HFF-Myc (cell line): ENCODE measurements at regions not wholly inside any gene's neighbourhood (a gene's known extent, or its start where the extent isn't known, plus 50 kb on each side); places are given as distances from the start of the nearest gene placed in this dataset.

Source experiments
- DNase-seq: peaks from one replicate; pipeline ENCODE4 v3.0.0-alpha.2; 2011; ENCODE audit warnings: low read depth; ENCODE audit errors: extremely low read depth
- H3K4me3 ChIP-seq: replicated peaks from 2 replicates; pipeline ENCODE4 v1.5.1; 2011; ENCODE audit warnings: low read depth, mild to moderate bottlenecking, control low read depth, low read length
- CTCF ChIP-seq: IDR thresholded peaks from 2 replicates; pipeline ENCODE4 v1.5.1; 2012; ENCODE audit warnings: mild to moderate bottlenecking, low read depth, low read length, control low read depth; ENCODE audit errors: missing control alignments

GRCh38 chr22:27551402-27551801, 250.2 kb downstream of the MN1 start:
- DNase-seq: no peak
- H3K4me3 ChIP-seq: no peak overlapping the region
- TF ChIP-seq CTCF: no peak

- no peak for TF ChIP-seq CTCF
- DNase-seq: no peak
Measured at GRCh38 chr22:27552176-27552575, 249.4 kb downstream of the MN1 start.

GRCh38 chr22:27552863-27553262, 248.7 kb downstream of the MN1 start:
- H3K4me3 ChIP-seq: no peak overlapping the region
- no peak for DNase-seq
- TF ChIP-seq CTCF: no peak

More at GRCh38 chr22:27552176-27552575, 249.4 kb downstream of the MN1 start:
- H3K4me3 ChIP-seq: no peak overlapping the region

GRCh38 chr22:27554106-27554811, 247.3 kb downstream of the MN1 start:
- DNase-seq: no peak
- no peak overlapping the region for H3K4me3 ChIP-seq
- no peak for TF ChIP-seq CTCF

- TF ChIP-seq CTCF: no peak
- DNase-seq: no peak
- H3K4me3 ChIP-seq: no peak overlapping the region
Measured at GRCh38 chr22:27554841-27555456, 246.6 kb downstream of the MN1 start.

- no peak for DNase-seq
- TF ChIP-seq CTCF: no peak
- no peak overlapping the region for H3K4me3 ChIP-seq
Measured at GRCh38 chr22:27556371-27556770, 245.2 kb downstream of the MN1 start.
